ENCODE measurements at regions not wholly inside any gene's neighbourhood (a gene's known extent, or its start where the extent isn't known, plus 50 kb on each side); places are given as distances from the start of the nearest gene placed in this dataset.

DNA sequence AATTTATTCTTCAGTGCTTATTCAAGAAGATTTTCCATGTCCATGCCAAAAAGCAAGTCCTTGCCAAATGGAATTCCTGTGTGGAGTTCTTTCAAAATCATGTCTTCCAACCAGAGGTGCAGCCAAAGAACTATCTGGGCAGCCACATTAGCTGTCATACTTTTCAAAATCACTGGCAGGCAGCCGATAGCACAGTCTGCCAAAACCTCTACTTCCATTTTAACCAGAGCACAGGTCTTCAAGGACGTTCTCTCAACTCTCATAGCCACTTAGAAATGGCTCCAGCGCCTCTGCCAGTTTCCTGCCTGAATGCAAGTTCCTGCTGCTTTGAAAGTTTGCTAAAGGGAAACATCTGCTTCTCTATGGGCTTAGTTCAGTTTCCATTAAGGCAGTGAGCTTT lies 975.7 kb upstream of the ADGRL4 start:
- Mint-ChIP-seq H3K4me1 (ENCODE audit: low read depth) (no peaks in the 10 kb centered on the region), H3K27ac (no peak overlapping the region), H3K4me3 (ENCODE audit: low read depth) (no peak overlapping the region), H3K27me3 (no peaks in the 10 kb centered on the region), H3K9me3 (ENCODE audit: low read depth) (no peaks in the 10 kb centered on the region), H3K36me3 (ENCODE audit: insufficient read depth) (no peaks in the 10 kb centered on the region)
- DNase-seq (ENCODE audit: low spot score, unreplicated experiment), result no peak
- TF ChIP-seq, protein P1, sequence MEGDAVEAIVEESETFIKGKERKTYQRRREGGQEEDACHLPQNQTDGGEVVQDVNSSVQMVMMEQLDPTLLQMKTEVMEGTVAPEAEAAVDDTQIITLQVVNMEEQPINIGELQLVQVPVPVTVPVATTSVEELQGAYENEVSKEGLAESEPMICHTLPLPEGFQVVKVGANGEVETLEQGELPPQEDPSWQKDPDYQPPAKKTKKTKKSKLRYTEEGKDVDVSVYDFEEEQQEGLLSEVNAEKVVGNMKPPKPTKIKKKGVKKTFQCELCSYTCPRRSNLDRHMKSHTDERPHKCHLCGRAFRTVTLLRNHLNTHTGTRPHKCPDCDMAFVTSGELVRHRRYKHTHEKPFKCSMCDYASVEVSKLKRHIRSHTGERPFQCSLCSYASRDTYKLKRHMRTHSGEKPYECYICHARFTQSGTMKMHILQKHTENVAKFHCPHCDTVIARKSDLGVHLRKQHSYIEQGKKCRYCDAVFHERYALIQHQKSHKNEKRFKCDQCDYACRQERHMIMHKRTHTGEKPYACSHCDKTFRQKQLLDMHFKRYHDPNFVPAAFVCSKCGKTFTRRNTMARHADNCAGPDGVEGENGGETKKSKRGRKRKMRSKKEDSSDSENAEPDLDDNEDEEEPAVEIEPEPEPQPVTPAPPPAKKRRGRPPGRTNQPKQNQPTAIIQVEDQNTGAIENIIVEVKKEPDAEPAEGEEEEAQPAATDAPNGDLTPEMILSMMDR (IDR thresholded peaks at IDR 0.05; ENCODE audit: unreplicated experiment), result no peak

DNA sequence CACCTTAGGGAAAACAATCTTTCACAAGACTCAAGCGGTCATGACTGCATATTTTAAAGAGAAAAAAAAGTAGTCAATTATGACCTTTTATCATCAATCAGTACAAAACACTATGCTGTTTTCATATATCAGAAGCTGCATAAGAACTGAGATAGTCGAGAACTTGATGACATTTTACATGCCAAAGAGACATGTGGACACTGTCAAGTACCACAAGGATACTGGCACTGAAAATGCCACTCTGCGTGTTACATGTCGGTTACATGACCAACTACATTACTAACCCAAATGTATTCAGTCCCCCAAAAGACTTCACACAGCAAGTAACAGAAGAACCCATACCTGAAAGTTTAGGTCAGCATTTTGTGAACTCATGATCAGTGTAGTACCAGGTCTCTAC lies 975.0 kb upstream of the ADGRL4 start:
- no peak overlapping the region for H3K27ac Mint-ChIP-seq
- no peaks in the 10 kb centered on the region for H3K36me3 Mint-ChIP-seq (ENCODE audit: insufficient read depth)
- H3K27me3 Mint-ChIP-seq, result no peaks in the 10 kb centered on the region
- TF ChIP-seq, protein P1 (IDR thresholded peaks at IDR 0.05; ENCODE audit: unreplicated experiment), result no peak
- peaks cover 5% of the 10 kb centered on the region for H3K9me3 Mint-ChIP-seq (ENCODE audit: low read depth)
- no peaks in the 10 kb centered on the region for H3K4me1 Mint-ChIP-seq (ENCODE audit: low read depth)
- H3K4me3 Mint-ChIP-seq (ENCODE audit: low read depth), result no peak overlapping the region
- DNase-seq (ENCODE audit: low spot score, unreplicated experiment), result no peak

DNA sequence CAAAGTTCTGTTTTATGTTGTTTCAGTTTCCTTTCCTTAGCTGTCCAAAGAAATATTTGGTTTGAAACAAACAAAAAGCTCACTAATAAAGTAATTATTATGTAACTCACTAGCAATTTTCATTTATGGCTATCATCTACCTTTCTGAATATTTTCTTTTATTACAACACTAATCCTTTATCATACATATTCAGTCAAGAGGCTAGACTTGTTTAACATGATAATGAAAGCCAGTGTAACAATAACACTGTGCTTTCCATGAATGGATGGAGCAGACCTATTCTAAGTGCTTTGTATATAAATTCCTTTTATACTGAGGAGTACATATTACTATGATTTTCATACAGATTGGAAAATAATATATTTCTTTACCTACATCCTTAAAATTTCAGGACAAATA lies 972.8 kb upstream of the ADGRL4 start:
- H3K4me3 Mint-ChIP-seq (ENCODE audit: low read depth), result no peak overlapping the region
- peaks cover 5% of the 10 kb centered on the region for H3K9me3 Mint-ChIP-seq (ENCODE audit: low read depth)
- no peaks in the 10 kb centered on the region for H3K4me1 Mint-ChIP-seq (ENCODE audit: low read depth)
- no peaks in the 10 kb centered on the region for H3K36me3 Mint-ChIP-seq (ENCODE audit: insufficient read depth)
- no peaks in the 10 kb centered on the region for H3K27me3 Mint-ChIP-seq
- TF ChIP-seq, protein P1 (IDR thresholded peaks at IDR 0.05; ENCODE audit: unreplicated experiment), result no peak
- H3K27ac Mint-ChIP-seq, result no peak overlapping the region
- no peak for DNase-seq (ENCODE audit: low spot score, unreplicated experiment)

DNA sequence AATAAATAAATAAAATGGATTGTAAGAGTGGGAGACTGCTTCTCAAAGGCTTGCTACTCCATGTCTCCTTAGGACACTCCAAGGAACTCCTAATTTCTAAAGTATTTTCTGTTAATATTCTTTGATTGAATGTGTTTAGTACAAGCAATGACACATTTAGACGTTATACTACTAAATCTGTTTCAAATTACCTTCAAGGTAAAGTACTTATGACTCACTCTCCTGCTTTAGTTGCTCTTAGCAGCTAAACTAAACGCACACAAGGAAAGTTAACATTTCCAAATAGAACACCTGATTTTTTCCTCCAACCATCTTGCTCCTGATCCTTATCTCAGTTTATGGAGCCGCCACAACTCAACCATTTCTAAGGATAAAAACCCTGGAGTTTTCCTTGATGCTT lies 969.8 kb upstream of the ADGRL4 start:
- Mint-ChIP-seq H3K36me3 (ENCODE audit: insufficient read depth) (no peaks in the 10 kb centered on the region), H3K27me3 (no peaks in the 10 kb centered on the region), H3K4me3 (ENCODE audit: low read depth) (no peak overlapping the region), H3K9me3 (ENCODE audit: low read depth) (peaks cover 5% of the 10 kb centered on the region), H3K27ac (no peak overlapping the region), H3K4me1 (ENCODE audit: low read depth) (no peaks in the 10 kb centered on the region)
- TF ChIP-seq, protein P1 (IDR thresholded peaks at IDR 0.05; ENCODE audit: unreplicated experiment), result no peak
- DNase-seq (ENCODE audit: low spot score, unreplicated experiment), result no peak

DNA sequence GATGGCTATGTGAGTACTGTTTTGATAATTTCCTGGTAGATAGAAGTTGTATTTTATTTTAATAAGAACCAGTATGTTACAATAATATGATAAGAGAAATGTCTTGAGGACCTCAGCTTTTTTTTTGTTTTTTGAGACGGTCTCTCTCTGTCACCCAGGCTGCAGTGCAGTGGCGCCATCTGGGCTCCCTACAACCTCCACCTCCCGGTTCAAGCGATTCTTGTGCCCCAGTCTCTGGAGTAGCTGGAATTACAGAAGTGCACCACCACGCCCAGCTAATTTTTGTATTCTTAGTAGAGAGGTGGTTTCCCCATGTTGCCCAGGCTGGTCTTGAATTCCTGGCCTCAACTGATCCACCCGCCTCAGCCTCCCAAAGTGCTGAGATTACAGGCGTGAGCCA lies 968.1 kb upstream of the ADGRL4 start:
- TF ChIP-seq, protein P1 (IDR thresholded peaks at IDR 0.05; ENCODE audit: unreplicated experiment), result no peak
- Mint-ChIP-seq H3K27ac (no peak overlapping the region), H3K4me3 (ENCODE audit: low read depth) (no peak overlapping the region), H3K27me3 (no peaks in the 10 kb centered on the region), H3K4me1 (ENCODE audit: low read depth) (no peaks in the 10 kb centered on the region), H3K9me3 (ENCODE audit: low read depth) (peaks cover 5% of the 10 kb centered on the region), H3K36me3 (ENCODE audit: insufficient read depth) (no peaks in the 10 kb centered on the region)
- DNase-seq (ENCODE audit: low spot score, unreplicated experiment), result no peak
